ENCODE measurements at regions not wholly inside any gene's neighbourhood (a gene's known extent, or its start where the extent isn't known, plus 50 kb on each side); places are given as distances from the start of the nearest gene placed in this dataset.

DNA sequence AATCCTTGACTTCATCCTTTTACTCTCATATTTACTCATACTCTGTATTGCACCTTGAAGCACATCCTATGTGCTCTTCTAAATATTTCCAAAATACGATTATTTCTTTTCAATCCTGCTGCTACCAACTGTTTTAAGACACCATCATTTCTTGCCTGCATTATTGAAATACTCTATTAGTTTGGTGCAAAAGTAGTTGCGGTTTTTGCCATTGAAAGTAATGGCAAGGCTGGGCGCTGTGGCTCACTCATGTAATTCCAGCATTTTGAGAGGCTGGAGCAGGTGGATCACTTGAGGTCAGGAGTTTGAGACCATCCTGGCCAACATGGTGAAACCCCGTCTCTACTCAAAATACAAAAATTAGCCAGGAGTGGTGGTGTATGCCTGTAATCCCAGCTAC, 412.5 kb downstream of the KCNH5 start:
- intact Hi-C loops (cut with micrococcal nuclease; ENCODE audit: unreplicated experiment) (no loop called here), in situ Hi-C loops (cut with HindIII; ENCODE audit: extremely low pct_ligation_motif_present, low pct_unique_long_range_greater_than_20kb) (no loop called here)
- Histone ChIP-seq H3K4me2 (ENCODE audit: low read depth, low read length) (no peak overlapping the region), H3K9ac (ENCODE audit: insufficient read depth, low read depth, low read length) (no peak overlapping the region), H3K4me3 (replicated peaks in 1 of 3; ENCODE audit: insufficient read depth in 1 of 3, low read depth in 2 of 3, low read length in 3 of 3) (no peak overlapping the region), H3K27ac (ENCODE audit: extremely low read length, insufficient read depth, low read length) (no peak overlapping the region), H3K9me3 (ENCODE audit: low read length) (no peaks in the 10 kb centered on the region; the same call in 1 of the 2 replicates), H2AFZ (ENCODE audit: low read length) (no peak overlapping the region), H3K4me1 (ENCODE audit: insufficient read depth, low read length) (no peaks in the 10 kb centered on the region), H4K20me1 (ENCODE audit: insufficient read depth, low read length) (no peaks in the 10 kb centered on the region), H3K79me2 (ENCODE audit: insufficient read depth, low read length) (no peaks in the 10 kb centered on the region), H3K36me3 (replicated peaks in 1 of 2; ENCODE audit: control insufficient read depth in 1 of 2, insufficient read depth in 2 of 2, low read length in 2 of 2) (no peaks in the 10 kb centered on the region), H3K27me3 (ENCODE audit: control insufficient read depth in 1 of 2, insufficient read depth in 2 of 2, low read length in 2 of 2) (no peaks in the 10 kb centered on the region)
- WGBS (ENCODE audit: low lambda C conversion rate), result 24% methylated on average over 4 of the region's 4 CpGs
- no TSS peak for BruUV-seq (replicated peaks)
- ATAC-seq (no peak), DNase-seq (ENCODE audit: low spot score) (no peak), FAIRE-seq (no peak)
- POLR2A ChIA-PET, result no interaction called here
- CTCF ChIA-PET (ENCODE audit: low intra/inter-chr PET ratio, low total read pairs), result no interaction called here
- TF ChIP-seq RFXANK (CRISPR knock-in tag; IDR thresholded peaks at IDR 0.05), result no peak
- TF ChIP-seq, protein P1, sequence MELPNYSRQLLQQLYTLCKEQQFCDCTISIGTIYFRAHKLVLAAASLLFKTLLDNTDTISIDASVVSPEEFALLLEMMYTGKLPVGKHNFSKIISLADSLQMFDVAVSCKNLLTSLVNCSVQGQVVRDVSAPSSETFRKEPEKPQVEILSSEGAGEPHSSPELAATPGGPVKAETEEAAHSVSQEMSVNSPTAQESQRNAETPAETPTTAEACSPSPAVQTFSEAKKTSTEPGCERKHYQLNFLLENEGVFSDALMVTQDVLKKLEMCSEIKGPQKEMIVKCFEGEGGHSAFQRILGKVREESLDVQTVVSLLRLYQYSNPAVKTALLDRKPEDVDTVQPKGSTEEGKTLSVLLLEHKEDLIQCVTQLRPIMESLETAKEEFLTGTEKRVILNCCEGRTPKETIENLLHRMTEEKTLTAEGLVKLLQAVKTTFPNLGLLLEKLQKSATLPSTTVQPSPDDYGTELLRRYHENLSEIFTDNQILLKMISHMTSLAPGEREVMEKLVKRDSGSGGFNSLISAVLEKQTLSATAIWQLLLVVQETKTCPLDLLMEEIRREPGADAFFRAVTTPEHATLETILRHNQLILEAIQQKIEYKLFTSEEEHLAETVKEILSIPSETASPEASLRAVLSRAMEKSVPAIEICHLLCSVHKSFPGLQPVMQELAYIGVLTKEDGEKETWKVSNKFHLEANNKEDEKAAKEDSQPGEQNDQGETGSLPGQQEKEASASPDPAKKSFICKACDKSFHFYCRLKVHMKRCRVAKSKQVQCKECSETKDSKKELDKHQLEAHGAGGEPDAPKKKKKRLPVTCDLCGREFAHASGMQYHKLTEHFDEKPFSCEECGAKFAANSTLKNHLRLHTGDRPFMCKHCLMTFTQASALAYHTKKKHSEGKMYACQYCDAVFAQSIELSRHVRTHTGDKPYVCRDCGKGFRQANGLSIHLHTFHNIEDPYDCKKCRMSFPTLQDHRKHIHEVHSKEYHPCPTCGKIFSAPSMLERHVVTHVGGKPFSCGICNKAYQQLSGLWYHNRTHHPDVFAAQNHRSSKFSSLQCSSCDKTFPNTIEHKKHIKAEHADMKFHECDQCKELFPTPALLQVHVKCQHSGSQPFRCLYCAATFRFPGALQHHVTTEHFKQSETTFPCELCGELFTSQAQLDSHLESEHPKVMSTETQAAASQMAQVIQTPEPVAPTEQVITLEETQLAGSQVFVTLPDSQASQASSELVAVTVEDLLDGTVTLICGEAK (IDR thresholded peaks at IDR 0.05), result peak; percentile 67; the same call in 1 of the 2 replicates
- TF ChIP-seq, protein P1 (CRISPR knock-in tag; IDR thresholded peaks at IDR 0.05), result no peak
- TF ChIP-seq ZNF256 (CRISPR knock-in tag; conservative IDR thresholded peaks at IDR 0.05), result no peak

Data from HepG2 (cell line).